ENCODE measurements at regions not wholly inside any gene's neighbourhood (a gene's known extent, or its start where the extent isn't known, plus 50 kb on each side); places are given as distances from the start of the nearest gene placed in this dataset.

- DNase-seq (ENCODE audit: low read depth), result no peak
Measured at GRCh38 chr2:12083081-12083581, 336.7 kb downstream of the LPIN1 start.

- DNase-seq (ENCODE audit: low read depth), result no peak
Measured at GRCh38 chr2:12083713-12084419, 337.4 kb downstream of the LPIN1 start.

- no peak for DNase-seq (ENCODE audit: low read depth)
Measured at GRCh38 chr2:12087175-12087574, 340.7 kb downstream of the LPIN1 start.

- DNase-seq (ENCODE audit: low read depth), result peak; percentile 90
Measured at GRCh38 chr2:12087671-12088380, 341.4 kb downstream of the LPIN1 start.

- no peak for DNase-seq (ENCODE audit: low read depth)
Measured at GRCh38 chr2:12089001-12089400, 342.6 kb downstream of the LPIN1 start.

GRCh38 chr2:12089496-12089895 lies 343.1 kb downstream of the LPIN1 start:
- DNase-seq (ENCODE audit: low read depth), result no peak

- DNase-seq (ENCODE audit: low read depth), result no peak
Measured at GRCh38 chr2:12090072-12090471, 343.6 kb downstream of the LPIN1 start.

GRCh38 chr2:12090590-12090989 lies 344.2 kb downstream of the LPIN1 start:
- no peak for DNase-seq (ENCODE audit: low read depth)

GRCh38 chr2:12091201-12091806 lies 344.9 kb downstream of the LPIN1 start:
- peak; percentile 75 for DNase-seq (ENCODE audit: low read depth)

GRCh38 chr2:12094134-12094533 lies 347.7 kb downstream of the LPIN1 start:
- DNase-seq (ENCODE audit: low read depth), result no peak

GRCh38 chr2:12096051-12096787 lies 349.8 kb downstream of the LPIN1 start:
- no peak for DNase-seq (ENCODE audit: low read depth)

GRCh38 chr2:12096788-12097449 lies 350.5 kb downstream of the LPIN1 start:
- no peak for DNase-seq (ENCODE audit: low read depth)

- no peak for DNase-seq (ENCODE audit: low read depth)
Measured at GRCh38 chr2:12097859-12098258, 351.4 kb downstream of the LPIN1 start.

- no peak for DNase-seq (ENCODE audit: low read depth)
Measured at GRCh38 chr2:12099374-12099773, 352.9 kb downstream of the LPIN1 start.

GRCh38 chr2:12102679-12103078 lies 356.2 kb downstream of the LPIN1 start:
- no peak for DNase-seq (ENCODE audit: low read depth)

GRCh38 chr2:12105180-12105579 lies 358.7 kb downstream of the LPIN1 start:
- DNase-seq (ENCODE audit: low read depth), result no peak

- peak; percentile 97 for DNase-seq (ENCODE audit: low read depth)
Measured at GRCh38 chr2:12106440-12107080, 360.1 kb downstream of the LPIN1 start.

GRCh38 chr2:12107321-12107720 lies 360.9 kb downstream of the LPIN1 start:
- no peak for DNase-seq (ENCODE audit: low read depth)

- DNase-seq (ENCODE audit: low read depth), result no peak
Measured at GRCh38 chr2:12107939-12108338, 361.5 kb downstream of the LPIN1 start.

- DNase-seq (ENCODE audit: low read depth), result no peak
Measured at GRCh38 chr2:12109363-12110017, 363.1 kb downstream of the LPIN1 start.

GRCh38 chr2:12110074-12110473 lies 363.6 kb downstream of the LPIN1 start:
- no peak for DNase-seq (ENCODE audit: low read depth)

Data from M059J (cell line).